ENCODE measurements at regions not wholly inside any gene's neighbourhood (a gene's known extent, or its start where the extent isn't known, plus 50 kb on each side); places are given as distances from the start of the nearest gene placed in this dataset.

- Histone ChIP-seq H3K9ac (ENCODE audit: control insufficient read depth, insufficient read depth, low read length) (no peak overlapping the region), H3K4me2 (ENCODE audit: control insufficient read depth, insufficient read depth) (no peak overlapping the region), H3K36me3 (ENCODE audit: control insufficient read depth in 2 of 2, insufficient read depth in 2 of 2, low read length in 1 of 2) (no peaks in the 10 kb centered on the region), H3K9me3 (replicated peaks; ENCODE audit: control insufficient read depth, insufficient read depth, low read length) (no peaks in the 10 kb centered on the region), H3K4me1 (ENCODE audit: control insufficient read depth, insufficient read depth, low read length) (peaks cover 12% of the 10 kb centered on the region), H3K27me3 (replicated peaks in 1 of 2; ENCODE audit: control insufficient read depth in 2 of 2, insufficient read depth in 2 of 2, low read length in 1 of 2) (no peaks in the 10 kb centered on the region), H3K79me2 (ENCODE audit: control insufficient read depth, insufficient read depth, low read length) (peaks cover 13% of the 10 kb centered on the region), H4K20me1 (ENCODE audit: control insufficient read depth, insufficient read depth) (no peaks in the 10 kb centered on the region), H3K27ac (ENCODE audit: control insufficient read depth, insufficient read depth) (no peak overlapping the region), H3K4me3 (no peak overlapping the region), H2AFZ (ENCODE audit: control insufficient read depth, low read depth, low read length) (no peak overlapping the region)
- FAIRE-seq = no peak
- ChIA-PET CTCF (interaction anchor here (0.7 kb wide), 1 partner anchor 147 kb away, joined by 3 read pairs; no protein-coding TSS in a partner anchor), POLR2A (interaction anchor here (1.5 kb wide), 1 partner anchor 16 kb away, joined by 3 read pairs; no protein-coding TSS in a partner anchor), SMC1A (ENCODE audit: uncharacterized antibody, unreplicated experiment) (interaction anchor here (0.8 to 1.0 kb wide), 2 partner anchors 21 to 147 kb away, joined by 3 read pairs; no protein-coding TSS in a partner anchor), RAD21 (ENCODE audit: unreplicated experiment) (no interaction called here)
- WGBS (ENCODE audit: insufficient coverage, insufficient replicate concordance, low lambda C conversion rate, missing lambda C conversion rate) = 95% methylated on average over 3 of the region's 3 CpGs
- in situ Hi-C loops (cut with MboI) = no loop called here
- BruUV-seq (replicated peaks) = no TSS peak
- intact Hi-C loops (cut with micrococcal nuclease; ENCODE audit: unreplicated experiment) = no loop called here
- no peak for ATAC-seq
- no peak for DNase-seq (ENCODE audit: low read depth, low spot score)
- no peak for TF ChIP-seq ETV6 (conservative IDR thresholded peaks at IDR 0.05 in 1 of 2, IDR thresholded peaks at IDR 0.05 in 1 of 2; ENCODE audit: borderline replicate concordance in 1 of 2, low read depth in 1 of 2)
- no peak for TF ChIP-seq ZZZ3 (IDR thresholded peaks at IDR 0.05; ENCODE audit: control insufficient read depth, insufficient read length, low read depth)
- TF ChIP-seq RELB (IDR thresholded peaks at IDR 0.05; ENCODE audit: low read depth) = no peak
- no peak for TF ChIP-seq ZBED1 (IDR thresholded peaks at IDR 0.05; ENCODE audit: borderline replicate concordance)
- no peak for TF ChIP-seq EP300 (IDR thresholded peaks at IDR 0.05; ENCODE audit: borderline replicate concordance in 1 of 2, control insufficient read depth in 1 of 2, low read depth in 2 of 2, low read length in 2 of 2)
- no peak for TF ChIP-seq ZNF622 (IDR thresholded peaks at IDR 0.05)
- TF ChIP-seq RBBP5 (conservative IDR thresholded peaks at IDR 0.05) = no peak
- TF ChIP-seq KDM1A (IDR thresholded peaks at IDR 0.05; ENCODE audit: borderline replicate concordance) = no peak
- no peak for TF ChIP-seq GATAD2B (conservative IDR thresholded peaks at IDR 0.05; ENCODE audit: low read depth)
- TF ChIP-seq ZNF592 (IDR thresholded peaks at IDR 0.05) = no peak
- no peak for TF ChIP-seq POLR2A (IDR thresholded peaks at IDR 0.05; ENCODE audit: low read depth, low read length)
- TF ChIP-seq RCOR1 (conservative IDR thresholded peaks at IDR 0.05; ENCODE audit: low read depth, low read length) = no peak
- TF ChIP-seq SREBF2 (IDR thresholded peaks at IDR 0.05; ENCODE audit: low read length) = no peak
- no peak for TF ChIP-seq FOS (IDR thresholded peaks at IDR 0.05; ENCODE audit: borderline replicate concordance, extremely low read depth, insufficient read length)
- no peak for TF ChIP-seq CEBPZ (IDR thresholded peaks at IDR 0.05; ENCODE audit: low read depth, low read length)
- no peak for TF ChIP-seq CEBPB (IDR thresholded peaks at IDR 0.05; ENCODE audit: borderline replicate concordance in 1 of 2, low read depth in 2 of 2, low read length in 2 of 2)
- no peak for TF ChIP-seq MXI1 (IDR thresholded peaks at IDR 0.05; ENCODE audit: low read depth, low read length)
These were observed 61.6 kb upstream of the CEP85L start for GRCh38 chr6:118712969-118713368.

Measured in GM12878 (cell line).